Keratinocyte (primary cell): ENCODE measurements at regions not wholly inside any gene's neighbourhood (a gene's known extent, or its start where the extent isn't known, plus 50 kb on each side); places are given as distances from the start of the nearest gene placed in this dataset.

Experiments used
- DNase-seq: peaks from one replicate; pipeline ENCODE4 v3.0.0-alpha.2; 2011; ENCODE audit warnings: low read depth, missing footprints, low spot score
- FAIRE-seq: peaks from 2 replicates; lab custom pipeline; 2011; peaks lifted over from hg19 to GRCh38; lab: Jason Lieb, UNC
- H2AFZ ChIP-seq: 2 replicates; pipeline ENCODE4 v1.6.0; 2012; ENCODE audit warnings: low read length, control low read depth, inconsistent platforms; ENCODE audit not compliant: control insufficient read depth
- H3K27ac ChIP-seq: 2 replicates; pipeline ENCODE4 v1.5.1; 2011; ENCODE audit warnings: low read length; ENCODE audit not compliant: control insufficient read depth, insufficient read depth
- H3K27me3 ChIP-seq: 3 replicates; pipeline ENCODE4 v1.6.0; 2011; ENCODE audit warnings: low read length; ENCODE audit not compliant: control insufficient read depth, insufficient read depth; ENCODE audit errors: extremely low read depth
- H3K36me3 ChIP-seq, 2 experiments: 2 replicates in 1 of 2; 3 replicates in 1 of 2; pipeline ENCODE4 v1.5.1; 2011; ENCODE audit warnings: low read length in 2 of 2, mild to moderate bottlenecking in 1 of 2; ENCODE audit not compliant: control insufficient read depth in 2 of 2, insufficient read depth in 2 of 2; ENCODE audit errors: extremely low read depth in 1 of 2
- H3K4me1 ChIP-seq: 3 replicates; pipeline ENCODE4 v1.5.1; 2011; ENCODE audit warnings: low read length; ENCODE audit not compliant: control insufficient read depth, insufficient read depth; ENCODE audit errors: extremely low read depth
- H3K4me2 ChIP-seq: 3 replicates; pipeline ENCODE4 v1.6.0; 2011; ENCODE audit warnings: low read depth, low read length; ENCODE audit not compliant: control insufficient read depth, insufficient read depth; ENCODE audit errors: extremely low read depth
- H3K4me3 ChIP-seq, 3 experiments: fragments of 200-600 bp in 1 of 3; sonication (generic) in 1 of 3; 2 replicates in 2 of 3; 3 replicates in 1 of 3; pipeline ENCODE4 v1.5.1; 2011 to 2016; ENCODE audit warnings: low read length in 3 of 3, mild to moderate bottlenecking in 3 of 3, control low read depth in 2 of 3, inconsistent platforms in 1 of 3, low read depth in 1 of 3, mixed read lengths in 1 of 3, mixed run types in 1 of 3, moderate library complexity in 1 of 3; ENCODE audit not compliant: control insufficient read depth in 2 of 3, insufficient read depth in 2 of 3; ENCODE audit errors: extremely low read depth in 1 of 3
- H3K79me2 ChIP-seq: 2 replicates; pipeline ENCODE4 v1.6.0; 2012; ENCODE audit warnings: low read length; ENCODE audit not compliant: control insufficient read depth, insufficient read depth
- H3K9ac ChIP-seq: 3 replicates; pipeline ENCODE4 v1.6.0; 2011; ENCODE audit warnings: low read length; ENCODE audit not compliant: control insufficient read depth, insufficient read depth; ENCODE audit errors: extremely low read depth
- H3K9me1 ChIP-seq: 3 replicates; pipeline ENCODE4 v1.6.0; 2011; ENCODE audit warnings: low read length; ENCODE audit not compliant: control insufficient read depth, insufficient read depth; ENCODE audit errors: extremely low read depth
- H3K9me3 ChIP-seq: 2 replicates; pipeline ENCODE4 v1.5.1; 2012; ENCODE audit warnings: low read depth, low read length; ENCODE audit not compliant: control insufficient read depth
- H4K20me1 ChIP-seq: 3 replicates; pipeline ENCODE4 v1.6.0; 2011; ENCODE audit warnings: low read length; ENCODE audit not compliant: control insufficient read depth, insufficient read depth; ENCODE audit errors: extremely low read depth
- EZH2 ChIP-seq: IDR thresholded peaks from one replicate; pipeline ENCODE4 v1.6.1; 2012; ENCODE audit warnings: inconsistent platforms, mild to moderate bottlenecking, low read length, moderate library complexity
- dilution Hi-C: fragments of 300-500 bp; cut with MboI; formaldehyde crosslinking; loops from one replicate; pipeline ENCODE4 v1.7.0; 2020; ENCODE audit warnings: low sequenced_read_pairs; ENCODE audit not compliant: extremely low pct_ligation_motif_present
- TF ChIP-seq, protein P1 (sequence below), 3 experiments: IDR thresholded peaks in 1 of 3; conservative IDR thresholded peaks in 1 of 3; optimal IDR thresholded peaks in 1 of 3; 2 replicates in 2 of 3; 3 replicates in 1 of 3; pipeline versions ENCODE3 to v1.5.1; 2011; ENCODE audit warnings: low read length in 3 of 3, mild to moderate bottlenecking in 3 of 3, moderate library complexity in 2 of 3, control low read depth in 1 of 3, inconsistent platforms in 1 of 3; ENCODE audit not compliant: insufficient read depth in 2 of 3; ENCODE audit errors: extremely low read depth in 1 of 3

DNA sequence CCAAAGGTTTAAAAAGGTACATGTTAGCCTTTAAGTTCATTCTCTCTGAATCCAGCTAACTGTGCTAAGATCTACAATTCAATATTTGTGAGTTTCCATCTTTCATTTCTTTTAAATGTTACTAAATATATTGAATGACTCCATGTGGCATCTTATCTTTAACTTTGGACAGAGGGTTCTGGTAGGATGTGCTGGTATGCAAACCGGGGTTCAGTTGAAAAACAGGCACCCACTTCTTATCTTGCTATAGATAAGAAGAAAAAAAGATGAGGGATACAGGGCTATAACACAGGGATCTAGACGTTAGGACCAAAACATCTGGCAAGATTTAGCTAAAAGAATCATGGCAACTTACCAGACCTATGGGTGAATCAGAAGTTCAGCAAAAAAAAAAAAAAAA lies 538.3 kb downstream of the EDEM1 start:
- Histone ChIP-seq H3K36me3 (no peaks in the 10 kb centered on the region), H2AFZ (no peak overlapping the region), H4K20me1 (no peaks in the 10 kb centered on the region), H3K9ac (no peak overlapping the region), H3K27me3 (no peaks in the 10 kb centered on the region), H3K9me1 (no peaks in the 10 kb centered on the region), H3K9me3 (peaks cover 2% of the 10 kb centered on the region), H3K27ac (no peak overlapping the region), H3K79me2 (no peaks in the 10 kb centered on the region), H3K4me3 (no peak overlapping the region), H3K4me1 (no peaks in the 10 kb centered on the region), H3K4me2 (no peak overlapping the region)
- DNase-seq = no peak
- dilution Hi-C loops = no loop called here
- TF ChIP-seq, protein P1, sequence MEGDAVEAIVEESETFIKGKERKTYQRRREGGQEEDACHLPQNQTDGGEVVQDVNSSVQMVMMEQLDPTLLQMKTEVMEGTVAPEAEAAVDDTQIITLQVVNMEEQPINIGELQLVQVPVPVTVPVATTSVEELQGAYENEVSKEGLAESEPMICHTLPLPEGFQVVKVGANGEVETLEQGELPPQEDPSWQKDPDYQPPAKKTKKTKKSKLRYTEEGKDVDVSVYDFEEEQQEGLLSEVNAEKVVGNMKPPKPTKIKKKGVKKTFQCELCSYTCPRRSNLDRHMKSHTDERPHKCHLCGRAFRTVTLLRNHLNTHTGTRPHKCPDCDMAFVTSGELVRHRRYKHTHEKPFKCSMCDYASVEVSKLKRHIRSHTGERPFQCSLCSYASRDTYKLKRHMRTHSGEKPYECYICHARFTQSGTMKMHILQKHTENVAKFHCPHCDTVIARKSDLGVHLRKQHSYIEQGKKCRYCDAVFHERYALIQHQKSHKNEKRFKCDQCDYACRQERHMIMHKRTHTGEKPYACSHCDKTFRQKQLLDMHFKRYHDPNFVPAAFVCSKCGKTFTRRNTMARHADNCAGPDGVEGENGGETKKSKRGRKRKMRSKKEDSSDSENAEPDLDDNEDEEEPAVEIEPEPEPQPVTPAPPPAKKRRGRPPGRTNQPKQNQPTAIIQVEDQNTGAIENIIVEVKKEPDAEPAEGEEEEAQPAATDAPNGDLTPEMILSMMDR (optimal IDR thresholded peaks at IDR 0.05 in 1 of 3, IDR thresholded peaks at IDR 0.05 in 1 of 3, conservative IDR thresholded peaks at IDR 0.05 in 1 of 3; ENCODE audit: extremely low read depth in 1 of 3, insufficient read depth in 2 of 3, low read length in 3 of 3) = no peak
- TF ChIP-seq EZH2 = no peak
- no peak for FAIRE-seq

DNA sequence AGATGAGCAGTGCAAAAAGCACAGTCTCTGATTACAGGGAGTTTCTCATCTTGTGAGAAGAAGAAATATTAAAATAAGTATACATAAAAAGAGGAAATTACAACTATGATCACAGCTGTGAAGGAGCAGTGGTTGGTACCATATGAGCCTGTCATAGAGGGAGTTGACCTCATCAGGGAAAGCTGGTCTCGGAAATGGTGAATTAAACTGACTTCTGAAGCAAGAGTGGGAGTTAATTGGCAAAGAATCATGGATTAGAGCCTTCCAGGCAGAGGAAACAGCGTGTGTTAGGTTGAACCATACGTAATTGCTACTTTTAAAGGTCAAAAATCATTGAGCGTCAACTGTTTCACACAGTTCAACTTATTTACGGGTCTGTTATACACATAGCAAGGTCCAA lies 539.1 kb downstream of the EDEM1 start:
- peaks cover 2% of the 10 kb centered on the region for H3K9me3 ChIP-seq
- no peak overlapping the region for H3K9ac ChIP-seq
- no peaks in the 10 kb centered on the region for H3K27me3 ChIP-seq
- H3K36me3 ChIP-seq = no peaks in the 10 kb centered on the region
- no peaks in the 10 kb centered on the region for H3K4me1 ChIP-seq
- TF ChIP-seq, protein P1 (optimal IDR thresholded peaks at IDR 0.05 in 1 of 3, IDR thresholded peaks at IDR 0.05 in 1 of 3, conservative IDR thresholded peaks at IDR 0.05 in 1 of 3; ENCODE audit: extremely low read depth in 1 of 3, insufficient read depth in 2 of 3, low read length in 3 of 3) = no peak
- TF ChIP-seq EZH2 = no peak
- no peak overlapping the region for H3K4me3 ChIP-seq
- no peaks in the 10 kb centered on the region for H3K79me2 ChIP-seq
- no peak for FAIRE-seq
- no peak overlapping the region for H3K4me2 ChIP-seq
- dilution Hi-C loops = no loop called here
- no peak overlapping the region for H2AFZ ChIP-seq
- H3K27ac ChIP-seq = no peak overlapping the region
- no peaks in the 10 kb centered on the region for H4K20me1 ChIP-seq
- H3K9me1 ChIP-seq = no peaks in the 10 kb centered on the region
- DNase-seq = no peak
